ENCODE measurements at regions not wholly inside any gene's neighbourhood (a gene's known extent, or its start where the extent isn't known, plus 50 kb on each side); places are given as distances from the start of the nearest gene placed in this dataset.

GRCh38 chr11:70853770-70854108, 398.6 kb downstream of the SHANK2 start:
- no peak for DNase-seq

- no peak for DNase-seq
Measured at GRCh38 chr11:70854201-70854600, 398.2 kb downstream of the SHANK2 start.

DNA sequence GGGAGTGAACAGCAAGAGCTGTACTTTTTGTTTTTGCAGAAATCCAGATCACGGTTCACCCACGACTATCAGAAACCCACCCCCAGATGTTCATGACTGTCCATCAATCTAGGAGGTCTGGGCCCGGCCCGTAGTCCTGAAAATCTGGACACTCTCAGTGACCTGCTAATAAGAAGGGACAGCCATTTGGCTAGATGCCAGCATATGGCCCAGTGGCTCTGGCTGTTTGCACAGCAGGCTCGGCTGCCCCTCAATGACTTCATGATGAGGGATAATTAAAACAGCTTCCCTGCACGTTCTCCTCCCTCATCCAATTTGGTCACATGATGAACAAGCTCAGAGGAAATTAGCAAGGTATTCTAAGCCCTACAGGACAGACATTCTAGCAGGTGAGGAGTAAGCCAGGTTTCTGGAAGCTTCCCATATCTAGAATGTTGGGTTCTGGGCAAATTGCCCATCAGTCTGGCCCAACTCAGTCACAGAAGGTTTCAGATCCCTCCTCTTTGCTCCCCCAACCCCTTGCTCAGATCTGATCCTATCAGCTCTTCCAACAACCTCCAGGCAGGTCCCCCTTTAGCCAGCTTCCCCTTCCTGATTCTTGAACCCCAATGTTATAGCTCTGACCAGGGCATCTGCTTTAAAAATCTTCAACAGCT, 397.3 kb downstream of the SHANK2 start:
- peak; percentile 28 for DNase-seq

DNA sequence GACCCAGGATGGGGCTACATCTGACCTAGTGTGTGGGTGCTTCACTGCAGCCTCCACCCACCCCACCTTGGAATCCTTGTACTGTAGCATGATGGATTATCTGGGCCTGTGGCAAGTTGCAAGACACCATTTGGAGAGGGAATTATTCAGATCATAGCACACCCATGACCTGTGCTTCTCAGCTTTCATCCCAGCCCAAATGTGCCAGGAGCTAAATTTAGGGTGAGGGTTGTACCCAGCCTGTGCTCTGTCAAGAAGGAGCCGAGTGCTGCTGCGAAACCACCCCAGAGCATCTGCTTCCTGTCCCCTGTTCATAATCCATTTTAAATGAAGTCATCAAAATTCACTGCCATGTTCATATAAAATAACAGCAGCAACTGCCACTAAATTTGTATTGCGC, 394.5 kb downstream of the SHANK2 start:
- DNase-seq: no peak

DNA sequence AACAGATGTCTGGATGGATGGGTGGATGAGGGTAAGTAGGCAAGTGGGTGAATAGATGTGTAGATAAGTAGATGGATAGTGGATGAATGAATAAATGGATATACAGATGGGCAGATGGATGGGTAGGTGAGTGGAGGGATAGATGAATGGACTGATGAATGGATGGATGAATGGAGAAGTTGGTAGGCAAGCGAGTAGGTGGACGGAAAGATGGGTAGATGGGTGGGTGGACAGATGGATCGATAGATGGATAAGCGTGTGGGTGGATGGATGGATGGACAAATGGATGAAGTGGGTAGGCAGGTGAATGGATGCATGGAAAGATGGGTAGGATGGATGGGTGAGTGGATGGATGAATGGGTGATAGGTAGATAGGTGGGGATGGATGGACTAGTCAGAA, 393.2 kb downstream of the SHANK2 start:
- DNase-seq: no peak

GRCh38 chr11:70860888-70861287, 391.5 kb downstream of the SHANK2 start:
- no peak for DNase-seq

DNA sequence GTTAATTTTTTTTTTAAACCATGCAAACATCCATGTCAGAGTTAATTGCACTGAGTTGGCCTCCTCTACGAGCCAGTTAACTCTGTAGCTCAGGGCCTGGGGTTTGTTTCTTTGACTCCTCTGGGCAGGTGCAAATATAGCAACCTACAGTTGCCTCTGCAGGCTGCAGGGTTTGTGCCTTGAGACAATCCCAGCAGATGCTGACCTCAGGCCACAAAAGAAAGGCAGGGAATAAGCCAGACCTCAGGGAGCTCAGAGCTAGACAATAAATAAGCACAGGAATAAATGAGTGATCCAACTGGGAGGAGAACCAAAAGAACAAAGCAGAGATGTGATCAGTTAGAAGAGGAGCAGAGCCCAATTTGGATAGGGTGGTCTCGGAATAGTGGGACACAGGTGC, 390.8 kb downstream of the SHANK2 start:
- DNase-seq: no peak

GRCh38 chr11:70862093-70862492, 390.3 kb downstream of the SHANK2 start:
- no peak for DNase-seq

GRCh38 chr11:70863186-70863585, 389.2 kb downstream of the SHANK2 start:
- DNase-seq: no peak

DNA sequence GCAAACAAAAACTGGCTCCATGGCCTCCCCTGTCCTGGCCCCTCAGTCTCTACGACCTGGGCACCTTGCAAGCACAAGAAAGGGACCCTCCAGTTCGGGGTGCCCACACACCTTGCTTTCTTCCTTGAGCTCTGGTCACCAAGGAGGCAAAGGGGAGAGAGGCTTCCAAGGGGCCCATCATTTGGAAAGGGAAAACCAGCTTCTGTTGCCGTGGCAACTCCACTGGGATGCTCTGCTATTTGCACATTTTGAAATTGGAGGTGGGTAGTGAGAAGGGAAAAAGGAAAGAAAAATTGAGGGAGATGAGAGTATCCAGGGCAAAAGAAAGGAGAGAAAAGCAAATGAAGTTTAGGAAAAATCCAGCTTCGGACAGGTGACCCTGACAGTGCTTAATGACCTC, 388.4 kb downstream of the SHANK2 start:
- no peak for DNase-seq

GRCh38 chr11:70865356-70865755, 387.0 kb downstream of the SHANK2 start:
- no peak for DNase-seq

- no peak for DNase-seq
Measured at GRCh38 chr11:70866834-70867233, 385.5 kb downstream of the SHANK2 start.

GRCh38 chr11:70867281-70868047, 384.9 kb downstream of the SHANK2 start:
- DNase-seq: no peak

- no peak for DNase-seq
Measured at GRCh38 chr11:70868341-70868885, 384.0 kb downstream of the SHANK2 start.

DNA sequence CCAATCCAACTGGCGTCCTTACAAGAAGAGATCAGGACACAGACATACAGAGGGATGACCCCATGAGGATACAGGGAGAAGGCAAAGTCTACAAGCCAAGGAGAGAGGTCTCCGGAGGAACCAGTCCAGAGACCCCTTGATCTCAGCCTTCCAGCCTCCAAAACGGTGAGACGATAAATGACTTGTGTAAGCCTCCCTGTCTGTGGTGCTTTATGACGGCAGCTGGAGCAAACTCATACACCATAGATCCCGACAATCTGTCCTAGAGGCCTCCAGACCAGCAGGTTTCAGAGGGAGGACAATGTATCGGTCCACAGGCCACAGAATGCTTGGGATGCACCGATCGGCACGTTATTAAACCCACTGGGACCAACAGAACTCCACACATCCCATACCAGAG, 383.3 kb downstream of the SHANK2 start:
- DNase-seq: no peak

- DNase-seq: no peak
Measured at GRCh38 chr11:70871881-70872280, 380.5 kb downstream of the SHANK2 start.

DNA sequence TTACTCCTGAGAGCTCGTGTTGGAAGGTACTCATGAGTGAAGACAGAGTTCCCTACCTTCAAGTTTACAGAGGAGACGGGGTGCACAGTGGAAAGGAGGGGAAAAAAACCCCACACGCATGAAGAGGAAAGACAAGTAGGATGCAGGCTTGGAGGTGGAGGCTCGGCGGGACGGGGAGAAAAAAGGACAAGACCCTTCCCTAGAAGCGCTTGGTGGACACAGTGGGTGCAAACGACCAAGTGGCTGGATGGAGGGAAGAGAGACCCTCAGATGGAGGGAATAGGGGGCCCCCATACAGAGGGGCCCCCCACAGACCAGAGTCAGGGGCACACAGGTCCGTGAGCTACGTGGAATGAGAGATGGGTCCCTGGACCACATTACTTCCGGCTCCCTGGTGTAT, 380.1 kb downstream of the SHANK2 start:
- no peak for DNase-seq

DNA sequence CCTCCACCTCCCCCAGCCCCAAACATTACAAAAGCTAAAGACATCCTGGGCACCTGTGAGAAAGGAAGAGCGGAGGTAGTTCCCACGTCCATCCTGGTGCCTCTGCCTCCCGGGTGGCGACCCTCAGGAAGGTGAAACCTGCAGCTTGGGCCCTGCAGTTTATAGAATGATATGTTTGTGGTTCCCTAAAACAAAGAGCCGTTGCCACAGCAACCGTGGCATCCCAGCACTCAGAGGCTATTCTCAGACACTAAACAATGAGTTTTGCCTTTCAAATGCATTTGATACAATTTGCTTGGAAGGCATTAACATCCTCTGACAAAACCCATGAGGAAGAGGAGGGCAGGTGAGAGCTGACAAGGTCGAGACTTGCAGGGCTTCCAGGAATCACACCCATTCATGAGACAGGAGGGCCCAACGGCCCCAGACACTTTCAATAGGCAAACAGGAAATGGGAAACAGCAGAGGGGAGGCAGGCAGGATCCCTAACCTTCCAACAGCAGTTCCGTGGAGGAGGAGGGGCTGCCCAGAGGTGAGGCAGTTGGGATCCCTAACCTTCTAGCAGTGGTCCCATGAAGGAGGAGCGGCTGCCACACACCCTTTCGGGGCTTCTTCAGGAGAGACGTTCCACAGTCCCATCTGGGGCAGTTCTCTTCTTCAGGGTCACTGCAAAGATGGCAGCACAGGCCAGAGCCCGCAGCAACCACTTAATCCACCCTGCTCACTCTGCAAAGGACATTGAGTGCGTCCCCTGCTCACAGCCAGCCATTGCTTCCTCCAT, 379.2 kb downstream of the SHANK2 start:
- DNase-seq: no peak

GRCh38 chr11:70873736-70874412, 378.5 kb downstream of the SHANK2 start:
- DNase-seq: no peak

GRCh38 chr11:70876685-70877084, 375.7 kb downstream of the SHANK2 start:
- no peak for DNase-seq

GRCh38 chr11:70877151-70877550, 375.2 kb downstream of the SHANK2 start:
- no peak for DNase-seq

- no peak for DNase-seq
Measured at GRCh38 chr11:70878366-70878765, 374.0 kb downstream of the SHANK2 start.
